HEK293 (cell line): ENCODE measurements at regions not wholly inside any gene's neighbourhood (a gene's known extent, or its start where the extent isn't known, plus 50 kb on each side); places are given as distances from the start of the nearest gene placed in this dataset.

Source experiments
- CTCF ChIP-seq: fragments of 450-650 bp; formaldehyde crosslinking; IDR thresholded peaks from 2 replicates; pipeline ENCODE4 v1.5.1; 2016; ENCODE audit warnings: missing biosample characterization, missing genetic modification characterization
- REST ChIP-seq: fragments of 450-650 bp; formaldehyde crosslinking; IDR thresholded peaks from 2 replicates; pipeline ENCODE4 v1.5.1; 2016; ENCODE audit warnings: missing biosample characterization, missing genetic modification characterization
- ZBTB49 ChIP-seq: fragments of 450-650 bp; formaldehyde crosslinking; IDR thresholded peaks from 2 replicates; pipeline ENCODE4 v1.5.1; 2016; ENCODE audit warnings: missing biosample characterization, missing genetic modification characterization, low read depth
- ZFHX2 ChIP-seq: fragments of 450-650 bp; formaldehyde crosslinking; conservative IDR thresholded peaks from 2 replicates; pipeline ENCODE4 v1.5.1; 2016; ENCODE audit warnings: missing biosample characterization, missing genetic modification characterization
- ZFP37 ChIP-seq: fragments of 450-650 bp; formaldehyde crosslinking; IDR thresholded peaks from 2 replicates; pipeline ENCODE4 v1.5.1; 2016; ENCODE audit warnings: missing biosample characterization, missing genetic modification characterization
- ZNF501 ChIP-seq: fragments of 450-650 bp; formaldehyde crosslinking; IDR thresholded peaks from 2 replicates; pipeline ENCODE4 v1.5.1; 2016; ENCODE audit warnings: missing biosample characterization, missing genetic modification characterization
- ZNF529 ChIP-seq: fragments of 450-650 bp; formaldehyde crosslinking; IDR thresholded peaks from 2 replicates; pipeline ENCODE4 v1.5.1; 2017; ENCODE audit warnings: missing genetic modification characterization, missing biosample characterization; ENCODE audit not compliant: insufficient replicate concordance

- no peak for TF ChIP-seq ZFP37 (tag by site-specific recombination)
- TF ChIP-seq ZFHX2 (tag by site-specific recombination): no peak
- TF ChIP-seq CTCF: no peak
- no peak for TF ChIP-seq REST (tag by site-specific recombination)
- TF ChIP-seq ZNF529 (tag by site-specific recombination): no peak
- TF ChIP-seq ZBTB49 (tag by site-specific recombination): no peak
- no peak for TF ChIP-seq ZNF501
Measured at GRCh38 chr4:134720030-134720429, 518.4 kb upstream of the PABPC4L start.
